Keratinocyte (primary cell): ENCODE measurements at regions not wholly inside any gene's neighbourhood (a gene's known extent, or its start where the extent isn't known, plus 50 kb on each side); places are given as distances from the start of the nearest gene placed in this dataset.

Experiments used
- DNase-seq: peaks from one replicate; pipeline ENCODE4 v3.0.0-alpha.2; 2011; ENCODE audit warnings: low read depth, missing footprints, low spot score
- FAIRE-seq: peaks from 2 replicates; lab custom pipeline; 2011; peaks lifted over from hg19 to GRCh38; lab: Jason Lieb, UNC
- H2AFZ ChIP-seq: 2 replicates; pipeline ENCODE4 v1.6.0; 2012; ENCODE audit warnings: low read length, control low read depth, inconsistent platforms; ENCODE audit not compliant: control insufficient read depth
- H3K27ac ChIP-seq: 2 replicates; pipeline ENCODE4 v1.5.1; 2011; ENCODE audit warnings: low read length; ENCODE audit not compliant: control insufficient read depth, insufficient read depth
- H3K27me3 ChIP-seq: 3 replicates; pipeline ENCODE4 v1.6.0; 2011; ENCODE audit warnings: low read length; ENCODE audit not compliant: control insufficient read depth, insufficient read depth; ENCODE audit errors: extremely low read depth
- H3K36me3 ChIP-seq, 2 experiments: 2 replicates in 1 of 2; 3 replicates in 1 of 2; pipeline ENCODE4 v1.5.1; 2011; ENCODE audit warnings: low read length in 2 of 2, mild to moderate bottlenecking in 1 of 2; ENCODE audit not compliant: control insufficient read depth in 2 of 2, insufficient read depth in 2 of 2; ENCODE audit errors: extremely low read depth in 1 of 2
- H3K4me1 ChIP-seq: 3 replicates; pipeline ENCODE4 v1.5.1; 2011; ENCODE audit warnings: low read length; ENCODE audit not compliant: control insufficient read depth, insufficient read depth; ENCODE audit errors: extremely low read depth
- H3K4me2 ChIP-seq: 3 replicates; pipeline ENCODE4 v1.6.0; 2011; ENCODE audit warnings: low read depth, low read length; ENCODE audit not compliant: control insufficient read depth, insufficient read depth; ENCODE audit errors: extremely low read depth
- H3K4me3 ChIP-seq, 3 experiments: fragments of 200-600 bp in 1 of 3; sonication (generic) in 1 of 3; 2 replicates in 2 of 3; 3 replicates in 1 of 3; pipeline ENCODE4 v1.5.1; 2011 to 2016; ENCODE audit warnings: low read length in 3 of 3, mild to moderate bottlenecking in 3 of 3, control low read depth in 2 of 3, inconsistent platforms in 1 of 3, low read depth in 1 of 3, mixed read lengths in 1 of 3, mixed run types in 1 of 3, moderate library complexity in 1 of 3; ENCODE audit not compliant: control insufficient read depth in 2 of 3, insufficient read depth in 2 of 3; ENCODE audit errors: extremely low read depth in 1 of 3
- H3K79me2 ChIP-seq: 2 replicates; pipeline ENCODE4 v1.6.0; 2012; ENCODE audit warnings: low read length; ENCODE audit not compliant: control insufficient read depth, insufficient read depth
- H3K9ac ChIP-seq: 3 replicates; pipeline ENCODE4 v1.6.0; 2011; ENCODE audit warnings: low read length; ENCODE audit not compliant: control insufficient read depth, insufficient read depth; ENCODE audit errors: extremely low read depth
- H3K9me1 ChIP-seq: 3 replicates; pipeline ENCODE4 v1.6.0; 2011; ENCODE audit warnings: low read length; ENCODE audit not compliant: control insufficient read depth, insufficient read depth; ENCODE audit errors: extremely low read depth
- H3K9me3 ChIP-seq: 2 replicates; pipeline ENCODE4 v1.5.1; 2012; ENCODE audit warnings: low read depth, low read length; ENCODE audit not compliant: control insufficient read depth
- H4K20me1 ChIP-seq: 3 replicates; pipeline ENCODE4 v1.6.0; 2011; ENCODE audit warnings: low read length; ENCODE audit not compliant: control insufficient read depth, insufficient read depth; ENCODE audit errors: extremely low read depth
- EZH2 ChIP-seq: IDR thresholded peaks from one replicate; pipeline ENCODE4 v1.6.1; 2012; ENCODE audit warnings: inconsistent platforms, mild to moderate bottlenecking, low read length, moderate library complexity
- dilution Hi-C: fragments of 300-500 bp; cut with MboI; formaldehyde crosslinking; loops from one replicate; pipeline ENCODE4 v1.7.0; 2020; ENCODE audit warnings: low sequenced_read_pairs; ENCODE audit not compliant: extremely low pct_ligation_motif_present
- TF ChIP-seq, protein P1 (sequence below), 3 experiments: IDR thresholded peaks in 1 of 3; conservative IDR thresholded peaks in 1 of 3; optimal IDR thresholded peaks in 1 of 3; 2 replicates in 2 of 3; 3 replicates in 1 of 3; pipeline versions ENCODE3 to v1.5.1; 2011; ENCODE audit warnings: low read length in 3 of 3, mild to moderate bottlenecking in 3 of 3, moderate library complexity in 2 of 3, control low read depth in 1 of 3, inconsistent platforms in 1 of 3; ENCODE audit not compliant: insufficient read depth in 2 of 3; ENCODE audit errors: extremely low read depth in 1 of 3

DNA sequence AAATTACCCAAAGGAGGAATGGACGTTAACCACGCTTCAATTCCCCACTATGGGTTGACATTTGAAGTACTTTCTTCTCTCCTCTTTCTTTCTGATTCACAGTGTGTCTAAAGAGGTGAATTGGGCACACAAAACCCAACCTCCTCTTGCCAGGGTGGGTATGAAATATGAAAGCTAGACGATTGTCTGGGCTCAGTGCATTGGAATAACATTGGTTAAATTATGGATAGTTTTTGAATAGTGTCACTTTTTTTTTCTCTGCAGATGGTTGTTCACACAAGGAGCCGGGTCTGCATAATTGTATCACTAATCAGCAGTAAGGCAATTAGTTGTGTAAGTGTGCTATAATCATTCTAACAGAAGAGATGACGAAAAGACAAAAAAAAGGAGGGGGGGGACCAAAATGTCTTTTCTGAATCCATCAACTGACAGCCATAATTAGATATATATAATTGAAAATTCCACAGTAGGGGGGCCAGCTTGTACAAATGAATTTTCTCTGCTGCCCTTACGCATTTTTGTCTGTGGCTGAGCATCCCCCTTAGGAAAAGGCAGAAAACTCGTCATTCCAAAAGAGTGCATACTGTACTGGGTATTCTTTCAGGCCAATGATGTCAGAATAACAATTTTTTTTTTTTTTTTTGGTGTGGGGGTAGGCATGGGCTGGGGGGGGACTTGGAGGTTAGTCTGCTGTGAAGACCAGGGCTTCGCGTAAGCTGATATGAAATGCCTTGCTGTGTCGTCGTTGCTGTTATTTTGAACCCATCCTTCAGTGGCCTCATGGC lies 307.5 kb upstream of the SALL1 start:
- Histone ChIP-seq H2AFZ (no peak overlapping the region), H3K27me3 (no peaks in the 10 kb centered on the region), H3K79me2 (no peaks in the 10 kb centered on the region), H3K4me1 (no peaks in the 10 kb centered on the region), H3K9ac (no peak overlapping the region), H4K20me1 (no peaks in the 10 kb centered on the region), H3K9me1 (no peaks in the 10 kb centered on the region), H3K9me3 (no peaks in the 10 kb centered on the region), H3K4me2 (no peak overlapping the region), H3K27ac (no peak overlapping the region), H3K4me3 (no peak overlapping the region), H3K36me3 (no peaks in the 10 kb centered on the region)
- DNase-seq: no peak
- no peak for TF ChIP-seq EZH2
- TF ChIP-seq, protein P1, sequence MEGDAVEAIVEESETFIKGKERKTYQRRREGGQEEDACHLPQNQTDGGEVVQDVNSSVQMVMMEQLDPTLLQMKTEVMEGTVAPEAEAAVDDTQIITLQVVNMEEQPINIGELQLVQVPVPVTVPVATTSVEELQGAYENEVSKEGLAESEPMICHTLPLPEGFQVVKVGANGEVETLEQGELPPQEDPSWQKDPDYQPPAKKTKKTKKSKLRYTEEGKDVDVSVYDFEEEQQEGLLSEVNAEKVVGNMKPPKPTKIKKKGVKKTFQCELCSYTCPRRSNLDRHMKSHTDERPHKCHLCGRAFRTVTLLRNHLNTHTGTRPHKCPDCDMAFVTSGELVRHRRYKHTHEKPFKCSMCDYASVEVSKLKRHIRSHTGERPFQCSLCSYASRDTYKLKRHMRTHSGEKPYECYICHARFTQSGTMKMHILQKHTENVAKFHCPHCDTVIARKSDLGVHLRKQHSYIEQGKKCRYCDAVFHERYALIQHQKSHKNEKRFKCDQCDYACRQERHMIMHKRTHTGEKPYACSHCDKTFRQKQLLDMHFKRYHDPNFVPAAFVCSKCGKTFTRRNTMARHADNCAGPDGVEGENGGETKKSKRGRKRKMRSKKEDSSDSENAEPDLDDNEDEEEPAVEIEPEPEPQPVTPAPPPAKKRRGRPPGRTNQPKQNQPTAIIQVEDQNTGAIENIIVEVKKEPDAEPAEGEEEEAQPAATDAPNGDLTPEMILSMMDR (optimal IDR thresholded peaks at IDR 0.05 in 1 of 3, IDR thresholded peaks at IDR 0.05 in 1 of 3, conservative IDR thresholded peaks at IDR 0.05 in 1 of 3; ENCODE audit: extremely low read depth in 1 of 3, insufficient read depth in 2 of 3, low read length in 3 of 3): no peak
- no peak for FAIRE-seq
- dilution Hi-C loops: no loop called here

GRCh38 chr16:51457775-51458174 lies 306.7 kb upstream of the SALL1 start:
- H3K9me1 ChIP-seq: no peaks in the 10 kb centered on the region

More at GRCh38 chr16:51457775-51458174, 306.7 kb upstream of the SALL1 start:
- Histone ChIP-seq H3K27me3 (no peaks in the 10 kb centered on the region), H3K4me1 (no peaks in the 10 kb centered on the region), H3K4me2 (no peak overlapping the region), H3K4me3 (no peak overlapping the region), H3K79me2 (no peaks in the 10 kb centered on the region), H2AFZ (no peak overlapping the region), H3K9ac (no peak overlapping the region), H3K36me3 (no peaks in the 10 kb centered on the region), H3K27ac (no peak overlapping the region), H4K20me1 (no peaks in the 10 kb centered on the region), H3K9me3 (no peaks in the 10 kb centered on the region)
- dilution Hi-C loops: no loop called here
- no peak for DNase-seq
- no peak for FAIRE-seq
- no peak for TF ChIP-seq EZH2
- TF ChIP-seq, protein P1 (optimal IDR thresholded peaks at IDR 0.05 in 1 of 3, IDR thresholded peaks at IDR 0.05 in 1 of 3, conservative IDR thresholded peaks at IDR 0.05 in 1 of 3; ENCODE audit: extremely low read depth in 1 of 3, insufficient read depth in 2 of 3, low read length in 3 of 3): no peak
